ENCODE measurements at regions not wholly inside any gene's neighbourhood (a gene's known extent, or its start where the extent isn't known, plus 50 kb on each side); places are given as distances from the start of the nearest gene placed in this dataset.

GRCh38 chr12:67765776-67766766, 117.5 kb downstream of the DYRK2 start:
- TF ChIP-seq CTCF (IDR thresholded peaks at IDR 0.05) = no peak
- Histone ChIP-seq H3K27me3 (no peaks in the 10 kb centered on the region), H3K4me1 (no peaks in the 10 kb centered on the region), H3K36me3 (no peaks in the 10 kb centered on the region), H3K9me3 (no peaks in the 10 kb centered on the region), H3K4me3 (no peak overlapping the region), H3K9ac (ENCODE audit: low read depth in 2 of 2, low read length in 2 of 2) (no peak overlapping the region), H3K27ac (no peak overlapping the region)
- DNase-seq = no peak
- intact Hi-C loops (cut with DNase I) = no loop called here

- peak overlapping the region in 1 of 2 donors; percentile 26 for H3K9ac ChIP-seq (ENCODE audit: low read depth in 2 of 2, low read length in 2 of 2)
- no peaks in the 10 kb centered on the region for H3K27me3 ChIP-seq
- TF ChIP-seq CTCF (IDR thresholded peaks at IDR 0.05) = no peak
- no peaks in the 10 kb centered on the region for H3K4me1 ChIP-seq
- no peaks in the 10 kb centered on the region for H3K36me3 ChIP-seq
- H3K4me3 ChIP-seq = no peak overlapping the region
- no peak for DNase-seq
- H3K9me3 ChIP-seq = no peaks in the 10 kb centered on the region
- intact Hi-C loops (cut with DNase I) = no loop called here
- no peak overlapping the region for H3K27ac ChIP-seq
Measured at GRCh38 chr12:67772267-67773169, 124.0 kb downstream of the DYRK2 start.

- H3K9ac ChIP-seq (ENCODE audit: low read depth in 2 of 2, low read length in 2 of 2) = no peak overlapping the region
- H3K9me3 ChIP-seq = no peaks in the 10 kb centered on the region
- TF ChIP-seq CTCF (IDR thresholded peaks at IDR 0.05) = no peak
- no peaks in the 10 kb centered on the region for H3K4me1 ChIP-seq
- no peak overlapping the region for H3K27ac ChIP-seq
- no peak overlapping the region for H3K4me3 ChIP-seq
- intact Hi-C loops (cut with DNase I) = no loop called here
- no peaks in the 10 kb centered on the region for H3K27me3 ChIP-seq
- no peak for DNase-seq
- H3K36me3 ChIP-seq = no peaks in the 10 kb centered on the region
Measured at GRCh38 chr12:67773896-67774295, 125.4 kb downstream of the DYRK2 start.

GRCh38 chr12:67774983-67775587, 126.5 kb downstream of the DYRK2 start:
- intact Hi-C loops (cut with DNase I) = no loop called here
- H3K27ac ChIP-seq = no peak overlapping the region

More at GRCh38 chr12:67774983-67775587, 126.5 kb downstream of the DYRK2 start:
- Histone ChIP-seq H3K9ac (ENCODE audit: low read depth in 2 of 2, low read length in 2 of 2) (no peak overlapping the region), H3K4me3 (no peak overlapping the region), H3K36me3 (no peaks in the 10 kb centered on the region), H3K4me1 (no peaks in the 10 kb centered on the region), H3K9me3 (no peaks in the 10 kb centered on the region), H3K27me3 (no peaks in the 10 kb centered on the region)
- no peak for DNase-seq
- no peak for TF ChIP-seq CTCF (IDR thresholded peaks at IDR 0.05)

All from colonic mucosa (tissue), 4 donors.